Activated CD4-positive, alpha-beta T cell treated with anti-CD3 and anti-CD28 coated beads, Interleukin-10, Interleukin-2, amounts not matched to agents 100 ng/mL and 50 ng/mL, durations not matched to agents 16 hours and 8 hours (primary cell): ENCODE measurements at regions not wholly inside any gene's neighbourhood (a gene's known extent, or its start where the extent isn't known, plus 50 kb on each side); places are given as distances from the start of the nearest gene placed in this dataset.
A peak's percentile ranks its signal among the peaks of the same experiment; 100 is the strongest.
"Not testable (repeated sequence)": the region's sequence is repeated elsewhere in the genome, so short reads cannot be mapped to it uniquely, and the experiment has no call there.

Experiments
- DNase-seq: peaks from one replicate; pipeline ENCODE4 v3.0.0-alpha.2; 2020

GRCh38 chr1:217135987-217136894 lies 413.0 kb upstream of the ESRRG start:
- DNase-seq = no peak

- no peak for DNase-seq
Measured at GRCh38 chr1:217135569-217135915, 412.3 kb upstream of the ESRRG start.

- peak; percentile 2 for DNase-seq
Measured at GRCh38 chr1:217134857-217135568, 411.8 kb upstream of the ESRRG start.

- no peak for DNase-seq
Measured at GRCh38 chr1:217133958-217134856, 411.0 kb upstream of the ESRRG start.

GRCh38 chr1:217133092-217133491 lies 409.9 kb upstream of the ESRRG start:
- no peak for DNase-seq

- DNase-seq = not testable (repeated sequence)
Measured at GRCh38 chr1:217123340-217123739, 400.1 kb upstream of the ESRRG start.

- DNase-seq = no peak
Measured at GRCh38 chr1:217117973-217118465, 394.8 kb upstream of the ESRRG start.

- DNase-seq = no peak
Measured at GRCh38 chr1:217115404-217116380, 392.5 kb upstream of the ESRRG start.

GRCh38 chr1:217109928-217110327 lies 386.7 kb upstream of the ESRRG start:
- no peak for DNase-seq

- DNase-seq = no peak
Measured at GRCh38 chr1:217106231-217106901, 383.1 kb upstream of the ESRRG start.

GRCh38 chr1:217105437-217105836 lies 382.2 kb upstream of the ESRRG start:
- no peak for DNase-seq

- DNase-seq = no peak
Measured at GRCh38 chr1:217097819-217098218, 374.6 kb upstream of the ESRRG start.

- DNase-seq = no peak
Measured at GRCh38 chr1:217096200-217096599, 373.0 kb upstream of the ESRRG start.

GRCh38 chr1:217095050-217095622 lies 371.9 kb upstream of the ESRRG start:
- no peak for DNase-seq

- DNase-seq = no peak
Measured at GRCh38 chr1:217091561-217091960, 368.3 kb upstream of the ESRRG start.

GRCh38 chr1:217090060-217090911 lies 367.1 kb upstream of the ESRRG start:
- no peak for DNase-seq

- DNase-seq = no peak
Measured at GRCh38 chr1:217089361-217090014, 366.3 kb upstream of the ESRRG start.

- DNase-seq = no peak
Measured at GRCh38 chr1:217088521-217089284, 365.5 kb upstream of the ESRRG start.
